Mesenchymal stem cell (in vitro differentiated cells and primary cell): ENCODE measurements at regions not wholly inside any gene's neighbourhood (a gene's known extent, or its start where the extent isn't known, plus 50 kb on each side); places are given as distances from the start of the nearest gene placed in this dataset.

Experiments
- DNase-seq: peaks from one replicate; pipeline ENCODE4 v3.0.0-alpha.2; 2013
- H2AFZ ChIP-seq: one replicate; pipeline ENCODE4 v1.6.1; 2013; ENCODE audit warnings: low read depth, mild to moderate bottlenecking, control low read depth, inconsistent platforms, low read length, moderate library complexity
- H2AK5ac ChIP-seq: 2 replicates; pipeline ENCODE4 v1.6.1; 2013; ENCODE audit warnings: low read length, moderate library complexity, mild to moderate bottlenecking, inconsistent platforms; ENCODE audit not compliant: severe bottlenecking
- H2BK120ac ChIP-seq: one replicate; pipeline ENCODE4 v1.6.1; 2013; ENCODE audit warnings: low read depth, mild to moderate bottlenecking, inconsistent platforms, low read length, moderate library complexity
- H2BK12ac ChIP-seq, 2 experiments: one replicate each; pipeline ENCODE4 v1.6.1; 2013; ENCODE audit warnings: inconsistent platforms in 2 of 2, low read length in 2 of 2, mild to moderate bottlenecking in 2 of 2, moderate library complexity in 2 of 2, control low read depth in 1 of 2
- H2BK15ac ChIP-seq: one replicate; pipeline ENCODE4 v1.6.1; 2013; ENCODE audit warnings: mild to moderate bottlenecking, low read depth, inconsistent platforms; ENCODE audit not compliant: poor library complexity, severe bottlenecking
- H2BK5ac ChIP-seq: 2 replicates; pipeline ENCODE4 v1.6.1; 2013; ENCODE audit warnings: low read depth, mild to moderate bottlenecking, low read length, control low read depth, inconsistent platforms; ENCODE audit not compliant: poor library complexity, severe bottlenecking
- H3K14ac ChIP-seq, 2 experiments: one replicate each; pipeline ENCODE4 v1.6.1; 2013; ENCODE audit warnings: inconsistent platforms in 2 of 2, low read length in 2 of 2, control low read depth in 1 of 2, mild to moderate bottlenecking in 1 of 2, moderate library complexity in 1 of 2
- H3K18ac ChIP-seq, 2 experiments: one replicate each; pipeline ENCODE4 v1.6.1; 2013; ENCODE audit warnings: inconsistent platforms in 2 of 2, low read length in 2 of 2, control low read depth in 1 of 2, low read depth in 1 of 2, mild to moderate bottlenecking in 1 of 2
- H3K23ac ChIP-seq, 2 experiments: one replicate each; pipeline ENCODE4 v1.6.1; 2013; ENCODE audit warnings: inconsistent platforms in 2 of 2, low read length in 2 of 2, mild to moderate bottlenecking in 2 of 2, moderate library complexity in 2 of 2, control low read depth in 1 of 2
- H3K27ac ChIP-seq: 2 replicates; pipeline ENCODE4 v1.5.1; 2013; ENCODE audit warnings: mild to moderate bottlenecking, moderate library complexity, low read length, control low read depth, inconsistent platforms; ENCODE audit not compliant: poor library complexity, severe bottlenecking
- H3K27me3 ChIP-seq, 2 experiments: 2 replicates each; pipeline versions ENCODE4 v1.6.1 to v1.7.0; 2013; ENCODE audit warnings: low read length in 2 of 2, mild to moderate bottlenecking in 2 of 2, moderate library complexity in 2 of 2, control low read depth in 1 of 2, inconsistent platforms in 1 of 2; ENCODE audit not compliant: control insufficient read depth in 1 of 2, insufficient read depth in 1 of 2
- H3K36me3 ChIP-seq, 2 experiments: 2 replicates each; pipeline versions ENCODE4 v1.6.1 to v1.7.0; 2013; ENCODE audit warnings: low read length in 2 of 2, control low read depth in 1 of 2, inconsistent platforms in 1 of 2, low read depth in 1 of 2, mild to moderate bottlenecking in 1 of 2; ENCODE audit not compliant: insufficient read depth in 2 of 2, control insufficient read depth in 1 of 2
- H3K4ac ChIP-seq, 2 experiments: one replicate each; pipeline ENCODE4 v1.6.1; 2013; ENCODE audit warnings: inconsistent platforms in 2 of 2, low read length in 2 of 2, mild to moderate bottlenecking in 2 of 2, moderate library complexity in 2 of 2, control low read depth in 1 of 2, low read depth in 1 of 2
- H3K4me1 ChIP-seq: 2 replicates; pipeline ENCODE4 v1.6.1; 2013; ENCODE audit warnings: low read depth, low read length, control low read depth; ENCODE audit not compliant: control insufficient read depth, insufficient read depth
- H3K4me2 ChIP-seq: 2 replicates; pipeline ENCODE4 v1.6.1; 2013; ENCODE audit warnings: low read length, mild to moderate bottlenecking, inconsistent platforms; ENCODE audit not compliant: poor library complexity, severe bottlenecking
- H3K4me3 ChIP-seq, 2 experiments: 2 replicates each; pipeline versions ENCODE4 v1.5.1 to v1.7.0; 2013; ENCODE audit warnings: low read length in 2 of 2, mild to moderate bottlenecking in 2 of 2, control low read depth in 1 of 2, low read depth in 1 of 2; ENCODE audit not compliant: insufficient read depth in 1 of 2
- H3K79me1 ChIP-seq: replicated peaks from 2 replicates; pipeline ENCODE4 v1.6.1; 2013; ENCODE audit warnings: mild to moderate bottlenecking, control low read depth, low read length, inconsistent platforms; ENCODE audit not compliant: poor library complexity, severe bottlenecking
- H3K9ac ChIP-seq: 2 replicates; pipeline ENCODE4 v1.7.0; 2013; ENCODE audit warnings: mild to moderate bottlenecking, low read length, moderate library complexity
- H3K9me3 ChIP-seq: 2 replicates; pipeline ENCODE4 v1.7.0; 2013; ENCODE audit warnings: mild to moderate bottlenecking, low read length; ENCODE audit not compliant: control insufficient read depth
- H4K8ac ChIP-seq: one replicate; pipeline ENCODE4 v1.6.1; 2013; ENCODE audit warnings: inconsistent platforms, mild to moderate bottlenecking, low read length, moderate library complexity
- H4K91ac ChIP-seq: one replicate; pipeline ENCODE4 v1.6.1; 2013; ENCODE audit warnings: mild to moderate bottlenecking, low read length, inconsistent platforms
- WGBS: methylation state at CpG from one replicate; pipeline ENCODE4 v1.1.7; 2013; ENCODE audit warnings: mixed read lengths; 5-methylcytosine and 5-hydroxymethylcytosine counted together

DNA sequence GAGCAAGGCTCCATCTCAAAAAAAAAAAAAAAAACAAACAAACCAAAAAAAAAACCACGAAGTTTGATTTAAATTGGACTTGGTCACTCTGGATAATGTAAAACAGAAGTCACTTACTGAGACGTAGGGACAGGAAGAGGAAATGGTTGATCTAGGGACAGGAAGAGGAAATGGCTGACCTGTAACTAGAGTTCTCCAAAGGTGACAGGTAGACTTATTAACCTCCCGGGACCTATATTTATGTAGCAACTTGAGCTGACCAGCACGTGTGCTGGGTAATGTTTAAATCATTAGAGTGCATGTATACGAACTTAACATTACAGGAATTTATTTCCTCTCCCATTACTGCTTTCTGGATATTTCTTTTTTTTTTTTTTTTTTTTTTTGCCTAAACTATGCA is 81.5 kb upstream of the DHX40 start:
- H2BK5ac ChIP-seq = no peak overlapping the region
- no peak overlapping the region for H3K14ac ChIP-seq
- no peak overlapping the region for H2BK12ac ChIP-seq
- no peak overlapping the region for H2AFZ ChIP-seq
- no peak overlapping the region for H2AK5ac ChIP-seq
- no peaks in the 10 kb centered on the region for H3K36me3 ChIP-seq
- no peak overlapping the region for H3K4me2 ChIP-seq
- no peak for DNase-seq
- no peak overlapping the region for H2BK120ac ChIP-seq
- no peak overlapping the region for H4K91ac ChIP-seq
- H2BK15ac ChIP-seq = no peak overlapping the region
- no peak overlapping the region for H3K27ac ChIP-seq
- H3K4me1 ChIP-seq = no peaks in the 10 kb centered on the region
- no peak overlapping the region for H3K23ac ChIP-seq
- peaks cover 0 to 11% of the 10 kb centered on the region in 2 experiments for H3K27me3 ChIP-seq
- no peaks in the 10 kb centered on the region for H3K9me3 ChIP-seq
- WGBS = 48% methylated on average over 2 of the region's 5 CpGs
- no peak overlapping the region for H3K18ac ChIP-seq
- H3K4ac ChIP-seq = no peak overlapping the region
- no peaks in the 10 kb centered on the region for H3K79me1 ChIP-seq
- no peak overlapping the region for H3K4me3 ChIP-seq
- H4K8ac ChIP-seq = no peak overlapping the region
- H3K9ac ChIP-seq = no peak overlapping the region

DNA sequence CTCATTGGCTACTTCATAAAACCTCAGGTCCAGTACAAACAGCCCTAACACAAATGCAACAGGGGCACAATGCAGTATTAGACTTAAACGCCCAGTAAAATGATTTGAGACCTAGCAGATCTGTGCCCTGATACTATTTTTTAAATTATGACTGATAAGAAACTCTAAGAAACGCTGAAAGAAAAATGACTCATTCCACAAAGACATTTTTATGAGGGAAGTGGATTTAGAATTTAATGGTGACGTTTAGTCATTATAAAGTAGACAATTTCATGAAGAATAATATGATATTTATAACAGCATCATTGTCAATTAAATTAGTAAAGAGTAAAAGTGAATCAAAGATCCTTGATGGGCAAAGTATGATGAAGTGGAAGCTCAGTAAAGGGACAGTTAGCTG is 80.4 kb upstream of the DHX40 start:
- Histone ChIP-seq H2BK120ac (no peak overlapping the region), H2BK15ac (no peak overlapping the region), H3K27ac (no peak overlapping the region), H3K23ac (no peak overlapping the region), H3K36me3 (no peaks in the 10 kb centered on the region), H4K8ac (no peak overlapping the region), H2AK5ac (no peak overlapping the region), H3K4me1 (no peaks in the 10 kb centered on the region), H4K91ac (no peak overlapping the region), H3K4ac (no peak overlapping the region), H2AFZ (no peak overlapping the region), H3K18ac (no peak overlapping the region), H3K27me3 (peaks cover 0 to 11% of the 10 kb centered on the region in 2 experiments), H3K9ac (no peak overlapping the region), H3K9me3 (no peaks in the 10 kb centered on the region), H3K4me2 (no peak overlapping the region), H3K14ac (no peak overlapping the region), H3K4me3 (no peak overlapping the region), H3K79me1 (no peaks in the 10 kb centered on the region), H2BK5ac (no peak overlapping the region), H2BK12ac (no peak overlapping the region)
- WGBS = no CpG with 5 or more reads among the region's 3 CpGs
- DNase-seq = no peak

DNA sequence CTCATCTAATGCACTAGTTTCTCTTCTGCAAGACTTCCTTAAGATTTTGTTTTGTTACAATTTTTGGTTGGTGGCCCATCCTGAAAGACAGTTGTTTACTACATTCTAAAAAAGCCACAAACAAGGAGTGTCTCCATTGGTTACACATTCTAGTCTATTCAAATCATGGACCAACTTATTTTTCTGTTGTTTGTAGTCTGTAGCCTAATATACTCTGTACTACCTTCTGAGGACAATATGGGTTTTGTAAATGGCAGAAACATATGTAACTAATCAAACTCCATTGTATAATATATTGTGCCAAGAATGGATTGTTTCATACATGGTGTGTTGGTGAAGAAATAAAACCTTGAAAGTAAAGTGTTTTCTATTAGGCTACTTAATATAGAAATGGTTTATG is 79.5 kb upstream of the DHX40 start:
- no peak for DNase-seq
- no peak overlapping the region for H3K23ac ChIP-seq
- H3K4me3 ChIP-seq = no peak overlapping the region
- H2BK15ac ChIP-seq = no peak overlapping the region
- H3K4ac ChIP-seq = no peak overlapping the region
- H3K79me1 ChIP-seq = no peaks in the 10 kb centered on the region
- no peak overlapping the region for H3K27ac ChIP-seq
- peaks cover 0 to 11% of the 10 kb centered on the region in 2 experiments for H3K27me3 ChIP-seq
- no peak overlapping the region for H3K14ac ChIP-seq
- H2BK5ac ChIP-seq = no peak overlapping the region
- H4K91ac ChIP-seq = no peak overlapping the region
- no peak overlapping the region for H2AK5ac ChIP-seq
- H3K9ac ChIP-seq = no peak overlapping the region
- H3K9me3 ChIP-seq = no peaks in the 10 kb centered on the region
- H3K4me2 ChIP-seq = no peak overlapping the region
- H3K36me3 ChIP-seq = no peaks in the 10 kb centered on the region
- H2BK12ac ChIP-seq = no peak overlapping the region
- H4K8ac ChIP-seq = no peak overlapping the region
- H2AFZ ChIP-seq = no peak overlapping the region
- no peak overlapping the region for H3K18ac ChIP-seq
- no peak overlapping the region for H2BK120ac ChIP-seq
- no peaks in the 10 kb centered on the region for H3K4me1 ChIP-seq

DNA sequence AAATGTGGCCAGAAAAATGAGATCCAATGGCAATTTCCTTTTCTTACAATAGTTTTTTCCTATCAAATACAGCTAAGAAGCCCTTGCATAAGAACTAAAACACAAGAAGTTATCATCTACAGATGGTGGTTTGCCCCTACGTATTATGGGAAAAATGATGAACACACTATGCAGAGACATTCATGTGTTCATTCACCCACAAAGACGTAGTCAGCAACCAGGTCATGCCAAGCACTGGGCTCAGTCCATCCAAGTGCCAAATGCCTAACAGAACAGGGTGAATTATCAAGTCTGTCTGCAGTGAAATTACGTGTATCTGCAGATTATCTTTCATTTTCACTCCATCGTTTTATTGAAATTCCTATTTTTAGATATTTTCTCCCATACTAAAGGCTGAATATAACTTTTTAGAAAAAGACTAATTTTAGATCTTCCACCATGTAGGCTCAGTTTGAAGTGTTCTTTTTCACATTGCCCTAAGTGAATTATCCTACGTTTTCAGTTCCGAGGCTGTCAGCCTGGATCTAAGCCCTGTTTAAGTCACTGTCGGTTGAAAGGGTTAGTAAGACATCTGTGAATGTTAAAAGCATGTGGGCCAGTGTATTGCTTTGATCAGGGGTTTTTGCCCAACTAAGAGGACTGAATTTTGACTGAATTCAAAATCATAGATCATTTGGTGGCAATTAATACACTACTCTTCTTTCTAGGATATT is 78.1 kb upstream of the DHX40 start:
- DNase-seq = no peak
- Histone ChIP-seq H4K8ac (no peak overlapping the region), H2BK15ac (no peak overlapping the region), H4K91ac (no peak overlapping the region), H3K79me1 (no peaks in the 10 kb centered on the region), H3K4me1 (peaks cover 3% of the 10 kb centered on the region), H3K27ac (no peak overlapping the region), H2BK120ac (no peak overlapping the region), H3K18ac (no peak overlapping the region), H3K4me3 (peak overlapping the region in 1 of 2 experiments; percentile 59), H2AK5ac (no peak overlapping the region), H2BK5ac (no peak overlapping the region), H2AFZ (no peak overlapping the region), H3K9me3 (no peaks in the 10 kb centered on the region), H3K9ac (peak overlapping the region; percentile 50), H3K36me3 (no peaks in the 10 kb centered on the region), H3K4ac (no peak overlapping the region), H3K14ac (no peak overlapping the region), H2BK12ac (no peak overlapping the region), H3K23ac (no peak overlapping the region), H3K27me3 (peaks cover 0 to 11% of the 10 kb centered on the region in 2 experiments), H3K4me2 (no peak overlapping the region)
- WGBS = 95% methylated on average over 7 of the region's 7 CpGs
